ENCODE measurements at regions not wholly inside any gene's neighbourhood (a gene's known extent, or its start where the extent isn't known, plus 50 kb on each side); places are given as distances from the start of the nearest gene placed in this dataset.
"Not testable (repeated sequence)": the region's sequence is repeated elsewhere in the genome, so short reads cannot be mapped to it uniquely, and the experiment has no call there.

GRCh38 chr3:88812576-88812975 is 294.8 kb upstream of the EPHA3 start:
- no peak for DNase-seq

- DNase-seq, result no peak
Measured at GRCh38 chr3:88816445-88816844, 291.0 kb upstream of the EPHA3 start.

GRCh38 chr3:88824666-88825564 is 282.5 kb upstream of the EPHA3 start:
- no peak for DNase-seq

- DNase-seq, result no peak
Measured at GRCh38 chr3:88828466-88828865, 279.0 kb upstream of the EPHA3 start.

- DNase-seq, result no peak
Measured at GRCh38 chr3:88852606-88853005, 254.8 kb upstream of the EPHA3 start.

GRCh38 chr3:88863196-88863595 is 244.2 kb upstream of the EPHA3 start:
- no peak for DNase-seq

- DNase-seq, result no peak
Measured at GRCh38 chr3:88876724-88877123, 230.7 kb upstream of the EPHA3 start.

GRCh38 chr3:88879905-88880304 is 227.5 kb upstream of the EPHA3 start:
- DNase-seq, result no peak

- no peak for DNase-seq
Measured at GRCh38 chr3:88882121-88882520, 225.3 kb upstream of the EPHA3 start.

GRCh38 chr3:88886624-88887023 is 220.8 kb upstream of the EPHA3 start:
- not testable (repeated sequence) for DNase-seq

- no peak for DNase-seq
Measured at GRCh38 chr3:88896026-88896425, 211.4 kb upstream of the EPHA3 start.

- no peak for DNase-seq
Measured at GRCh38 chr3:88912294-88912877, 195.0 kb upstream of the EPHA3 start.

GRCh38 chr3:88918841-88919240 is 188.6 kb upstream of the EPHA3 start:
- no peak for DNase-seq

- DNase-seq, result no peak
Measured at GRCh38 chr3:88921986-88922385, 185.4 kb upstream of the EPHA3 start.

- DNase-seq, result no peak
Measured at GRCh38 chr3:88926221-88926620, 181.2 kb upstream of the EPHA3 start.

GRCh38 chr3:88930611-88931010 is 176.8 kb upstream of the EPHA3 start:
- no peak for DNase-seq

GRCh38 chr3:88936831-88937230 is 170.6 kb upstream of the EPHA3 start:
- DNase-seq, result no peak

- DNase-seq, result no peak
Measured at GRCh38 chr3:88940296-88940695, 167.1 kb upstream of the EPHA3 start.

- DNase-seq, result no peak
Measured at GRCh38 chr3:88947013-88947412, 160.4 kb upstream of the EPHA3 start.

- no peak for DNase-seq
Measured at GRCh38 chr3:88954853-88955252, 152.6 kb upstream of the EPHA3 start.

GRCh38 chr3:88955274-88955673 is 152.1 kb upstream of the EPHA3 start:
- no peak for DNase-seq

GRCh38 chr3:88957711-88958439 is 149.5 kb upstream of the EPHA3 start:
- no peak for DNase-seq

- DNase-seq, result no peak
Measured at GRCh38 chr3:88960019-88960418, 147.4 kb upstream of the EPHA3 start.

- DNase-seq, result no peak
Measured at GRCh38 chr3:88963003-88963402, 144.4 kb upstream of the EPHA3 start.

Measured in left hindlimb (tissue), 1 donor.